WERI-Rb-1 (cell line): ENCODE measurements at regions not wholly inside any gene's neighbourhood (a gene's known extent, or its start where the extent isn't known, plus 50 kb on each side); places are given as distances from the start of the nearest gene placed in this dataset.

Experiments used
- DNase-seq: peaks from one replicate; pipeline ENCODE4 v3.0.0-alpha.2; 2020
- H3K27ac ChIP-seq: fragments of 250-450 bp; sonication (Bioruptor Pico); 2 replicates; pipeline ENCODE4 v1.5.1; 2020; ENCODE audit warnings: mild to moderate bottlenecking, moderate library complexity
- H3K27me3 ChIP-seq: fragments of 250-450 bp; sonication (Bioruptor Pico); 2 replicates; pipeline ENCODE4 v1.5.1; 2021; ENCODE audit warnings: mild to moderate bottlenecking, low read depth, moderate library complexity; ENCODE audit not compliant: insufficient read depth, severe bottlenecking
- H3K36me3 ChIP-seq: fragments of 250-450 bp; sonication (Bioruptor Pico); 2 replicates; pipeline ENCODE4 v1.5.1; 2020; ENCODE audit warnings: mild to moderate bottlenecking, moderate library complexity
- H3K4me3 ChIP-seq: 2 replicates; pipeline ENCODE4 v1.5.1; 2011; ENCODE audit warnings: low read depth, mild to moderate bottlenecking, control low read depth, low read length
- H3K9me3 ChIP-seq: fragments of 250-450 bp; sonication (Bioruptor Pico); 2 replicates; pipeline ENCODE4 v1.5.1; 2021; ENCODE audit warnings: mild to moderate bottlenecking, moderate library complexity; ENCODE audit not compliant: severe bottlenecking
- TF ChIP-seq, protein P1 (sequence below): IDR thresholded peaks from 2 replicates; pipeline ENCODE4 v1.5.1; 2011; ENCODE audit warnings: low read depth, mild to moderate bottlenecking, control low read depth, inconsistent platforms, low read length

DNA sequence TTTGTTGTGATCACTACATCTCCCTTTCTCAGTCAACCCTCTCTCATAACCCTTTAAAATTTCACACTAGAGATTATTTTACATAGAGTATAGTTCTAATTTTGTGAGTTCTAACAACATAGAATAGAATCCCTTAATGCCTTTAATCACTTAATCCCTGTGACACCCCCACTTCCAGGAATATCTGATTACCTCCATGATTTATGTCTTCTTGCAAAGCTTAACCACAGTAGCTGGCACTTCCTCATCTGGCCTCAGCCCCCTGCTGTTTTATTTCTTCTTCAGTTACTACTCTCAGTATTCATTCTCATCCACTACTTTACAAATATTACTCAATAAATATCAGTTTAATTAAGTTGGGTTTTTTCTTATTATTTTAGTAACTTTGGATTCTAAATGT is 340.9 kb downstream of the CENPC start:
- Histone ChIP-seq H3K36me3 (no peaks in the 10 kb centered on the region), H3K4me3 (no peak overlapping the region), H3K27ac (no peak overlapping the region), H3K9me3 (no peaks in the 10 kb centered on the region), H3K27me3 (no peaks in the 10 kb centered on the region)
- peak; percentile 66 for DNase-seq
- TF ChIP-seq, protein P1, sequence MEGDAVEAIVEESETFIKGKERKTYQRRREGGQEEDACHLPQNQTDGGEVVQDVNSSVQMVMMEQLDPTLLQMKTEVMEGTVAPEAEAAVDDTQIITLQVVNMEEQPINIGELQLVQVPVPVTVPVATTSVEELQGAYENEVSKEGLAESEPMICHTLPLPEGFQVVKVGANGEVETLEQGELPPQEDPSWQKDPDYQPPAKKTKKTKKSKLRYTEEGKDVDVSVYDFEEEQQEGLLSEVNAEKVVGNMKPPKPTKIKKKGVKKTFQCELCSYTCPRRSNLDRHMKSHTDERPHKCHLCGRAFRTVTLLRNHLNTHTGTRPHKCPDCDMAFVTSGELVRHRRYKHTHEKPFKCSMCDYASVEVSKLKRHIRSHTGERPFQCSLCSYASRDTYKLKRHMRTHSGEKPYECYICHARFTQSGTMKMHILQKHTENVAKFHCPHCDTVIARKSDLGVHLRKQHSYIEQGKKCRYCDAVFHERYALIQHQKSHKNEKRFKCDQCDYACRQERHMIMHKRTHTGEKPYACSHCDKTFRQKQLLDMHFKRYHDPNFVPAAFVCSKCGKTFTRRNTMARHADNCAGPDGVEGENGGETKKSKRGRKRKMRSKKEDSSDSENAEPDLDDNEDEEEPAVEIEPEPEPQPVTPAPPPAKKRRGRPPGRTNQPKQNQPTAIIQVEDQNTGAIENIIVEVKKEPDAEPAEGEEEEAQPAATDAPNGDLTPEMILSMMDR = no peak

- H3K36me3 ChIP-seq = no peaks in the 10 kb centered on the region
- TF ChIP-seq, protein P1 = no peak
- no peak overlapping the region for H3K27ac ChIP-seq
- no peak for DNase-seq
- no peaks in the 10 kb centered on the region for H3K9me3 ChIP-seq
- no peak overlapping the region for H3K4me3 ChIP-seq
- no peaks in the 10 kb centered on the region for H3K27me3 ChIP-seq
Measured at GRCh38 chr4:67201334-67201733, 344.0 kb downstream of the CENPC start.

DNA sequence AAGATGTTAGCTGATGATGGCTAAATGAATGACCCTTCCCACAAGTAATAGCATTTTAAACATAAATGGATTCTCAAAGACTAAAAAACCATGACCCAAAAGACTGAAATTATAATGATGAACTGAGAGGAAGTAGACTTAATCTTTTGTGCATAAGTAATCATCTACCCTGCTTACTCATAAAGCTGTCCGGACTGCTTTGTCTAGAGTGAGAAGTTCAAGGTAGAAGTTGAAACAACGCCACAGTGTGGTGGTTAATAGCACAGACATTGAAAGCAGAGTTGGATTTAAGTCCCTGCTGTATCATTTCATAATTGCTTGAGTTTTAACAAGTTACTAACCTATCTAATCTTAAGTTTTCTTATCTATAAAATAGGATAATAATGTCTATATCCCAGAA is 346.6 kb downstream of the CENPC start:
- no peak overlapping the region for H3K27ac ChIP-seq
- DNase-seq = peak; percentile 30
- H3K9me3 ChIP-seq = no peaks in the 10 kb centered on the region
- TF ChIP-seq, protein P1 = peak; percentile 49
- H3K27me3 ChIP-seq = no peaks in the 10 kb centered on the region
- no peaks in the 10 kb centered on the region for H3K36me3 ChIP-seq
- H3K4me3 ChIP-seq = no peak overlapping the region

- Histone ChIP-seq H3K27me3 (no peaks in the 10 kb centered on the region), H3K9me3 (peaks cover 2% of the 10 kb centered on the region), H3K4me3 (no peak overlapping the region), H3K27ac (no peak overlapping the region), H3K36me3 (no peaks in the 10 kb centered on the region)
- no peak for DNase-seq
- TF ChIP-seq, protein P1 = no peak
Measured at GRCh38 chr4:67167849-67168248, 377.5 kb downstream of the CENPC start.

- DNase-seq = no peak
- TF ChIP-seq, protein P1 = no peak
Measured at GRCh38 chr4:67162690-67163089, 382.6 kb downstream of the CENPC start.

DNA sequence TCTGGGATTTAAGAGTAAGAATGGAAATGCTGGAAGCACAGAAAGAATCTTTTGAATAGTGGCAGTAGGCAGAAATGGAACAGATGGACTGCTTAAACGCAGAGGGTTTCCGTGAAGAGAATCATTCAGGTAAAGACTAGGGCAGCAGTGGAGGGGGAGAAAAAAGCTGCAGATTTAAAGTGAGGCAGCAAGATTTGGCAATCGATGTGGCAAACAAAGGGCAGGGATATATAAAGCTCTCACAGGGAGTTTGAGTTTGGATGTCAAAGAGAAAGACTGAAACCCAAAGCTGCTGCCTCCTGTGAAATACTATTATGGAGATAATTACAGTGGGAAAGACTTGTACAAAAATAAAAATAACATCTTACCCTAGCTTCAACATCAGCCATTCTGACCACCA is 384.0 kb downstream of the CENPC start:
- H3K27ac ChIP-seq = no peak overlapping the region
- no peaks in the 10 kb centered on the region for H3K36me3 ChIP-seq
- H3K27me3 ChIP-seq = no peaks in the 10 kb centered on the region
- DNase-seq = no peak
- peaks cover 2% of the 10 kb centered on the region for H3K9me3 ChIP-seq
- TF ChIP-seq, protein P1 = no peak
- no peak overlapping the region for H3K4me3 ChIP-seq

More at GRCh38 chr4:67162690-67163089, 382.6 kb downstream of the CENPC start:
- H3K9me3 ChIP-seq = peaks cover 2% of the 10 kb centered on the region
- H3K4me3 ChIP-seq = no peak overlapping the region
- H3K27ac ChIP-seq = no peak overlapping the region
- no peaks in the 10 kb centered on the region for H3K27me3 ChIP-seq
- H3K36me3 ChIP-seq = no peaks in the 10 kb centered on the region
